Activated naive CD8-positive, alpha-beta T cell treated with anti-CD3 and anti-CD28 coated beads, Interleukin-2, amount 50 U/mL, for 24 hours (primary cell): ENCODE measurements at regions not wholly inside any gene's neighbourhood (a gene's known extent, or its start where the extent isn't known, plus 50 kb on each side); places are given as distances from the start of the nearest gene placed in this dataset.
"Not testable (repeated sequence)": the region's sequence is repeated elsewhere in the genome, so short reads cannot be mapped to it uniquely, and the experiment has no call there.

Experiments
- ATAC-seq: fragments of 150-1000 bp; cut with Tn5 transposase; one replicate; pipeline ENCODE4 v1.10.0; 2021
- DNase-seq: peaks from one replicate; pipeline ENCODE4 v3.0.0; 2021
- H3K27ac Mint-ChIP-seq: one replicate; pipeline ENCODE4 v1.8.0; 2021; ENCODE audit warnings: mild to moderate bottlenecking, mixed read lengths
- H3K27me3 Mint-ChIP-seq: one replicate; pipeline ENCODE4 v1.8.0; 2021; ENCODE audit warnings: mixed read lengths
- H3K36me3 Mint-ChIP-seq: one replicate; pipeline ENCODE4 v1.8.0; 2021; ENCODE audit warnings: low read depth, mixed read lengths
- H3K4me1 Mint-ChIP-seq: one replicate; pipeline ENCODE4 v1.8.0; 2021; ENCODE audit warnings: mixed read lengths
- H3K4me3 Mint-ChIP-seq: one replicate; pipeline ENCODE4 v1.8.0; 2021; ENCODE audit warnings: mild to moderate bottlenecking, moderate library complexity, mixed read lengths
- H3K9me3 Mint-ChIP-seq: one replicate; pipeline ENCODE4 v1.8.0; 2021; ENCODE audit warnings: mixed read lengths

GRCh38 chr9:74122661-74123060 lies 374.5 kb upstream of the RORB start:
- H3K4me3 Mint-ChIP-seq, result no peak overlapping the region

GRCh38 chr9:74125941-74126340 lies 371.2 kb upstream of the RORB start:
- H3K36me3 Mint-ChIP-seq, result no peaks in the 10 kb centered on the region

More at GRCh38 chr9:74122661-74123060, 374.5 kb upstream of the RORB start:
- Mint-ChIP-seq H3K9me3 (peaks cover 12% of the 10 kb centered on the region), H3K27me3 (no peaks in the 10 kb centered on the region), H3K4me1 (no peaks in the 10 kb centered on the region), H3K36me3 (no peaks in the 10 kb centered on the region), H3K27ac (no peak overlapping the region)
- DNase-seq (no peak), ATAC-seq (peak; percentile 36)

DNA sequence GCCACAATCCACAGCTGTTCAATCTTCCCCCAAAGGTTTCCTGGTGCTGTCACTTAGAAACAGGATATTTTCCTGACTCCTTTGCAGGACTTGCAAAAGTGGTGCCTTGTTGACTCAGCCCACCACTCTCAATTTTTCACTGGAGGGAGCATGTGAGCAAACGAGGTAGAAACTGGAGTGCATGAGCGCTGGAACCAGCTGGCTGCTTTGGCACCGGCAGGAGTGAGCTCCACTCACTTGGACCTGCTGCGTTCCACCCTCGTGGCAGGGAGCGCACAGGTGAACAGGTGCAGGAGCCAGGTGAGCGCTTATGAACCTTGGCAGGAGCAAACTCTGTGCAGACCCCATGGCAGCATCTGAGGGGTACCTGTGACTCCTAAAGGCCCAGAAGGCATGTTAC lies 364.1 kb upstream of the RORB start:
- Mint-ChIP-seq H3K9me3 (peaks cover 13% of the 10 kb centered on the region), H3K36me3 (no peaks in the 10 kb centered on the region), H3K27ac (no peak overlapping the region)

More at GRCh38 chr9:74125941-74126340, 371.2 kb upstream of the RORB start:
- Mint-ChIP-seq H3K4me3 (no peak overlapping the region), H3K27ac (no peak overlapping the region), H3K9me3 (peaks cover 13% of the 10 kb centered on the region), H3K27me3 (no peaks in the 10 kb centered on the region), H3K4me1 (no peaks in the 10 kb centered on the region)
- DNase-seq (no peak), ATAC-seq (no peak)

DNA sequence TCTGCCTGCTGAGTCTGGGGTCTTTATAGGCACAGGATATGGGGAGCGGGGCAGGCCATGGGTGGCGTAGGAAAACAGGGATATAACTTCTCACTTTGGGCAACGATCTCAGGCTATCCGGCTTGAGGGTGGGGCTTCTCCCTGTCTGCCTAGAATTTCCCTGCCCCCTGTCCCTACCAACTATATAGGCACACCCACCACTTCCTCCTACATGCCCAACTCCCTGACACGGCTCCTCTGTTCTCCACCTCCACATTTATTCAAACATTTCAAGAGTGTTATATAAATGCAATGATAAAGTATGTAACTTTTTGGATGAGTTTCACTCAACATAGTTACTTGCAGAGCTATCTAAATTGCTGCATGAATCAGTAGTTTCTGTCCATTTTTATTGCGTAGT lies 363.2 kb upstream of the RORB start:
- H3K9me3 Mint-ChIP-seq, result peaks cover 13% of the 10 kb centered on the region
- H3K4me1 Mint-ChIP-seq, result no peaks in the 10 kb centered on the region
- ATAC-seq, result no peak
- no peaks in the 10 kb centered on the region for H3K36me3 Mint-ChIP-seq
- H3K27me3 Mint-ChIP-seq, result no peaks in the 10 kb centered on the region
- no peak overlapping the region for H3K27ac Mint-ChIP-seq
- DNase-seq, result no peak
- no peak overlapping the region for H3K4me3 Mint-ChIP-seq

More for the DNA sequence above, 364.1 kb upstream of the RORB start:
- no peaks in the 10 kb centered on the region for H3K4me1 Mint-ChIP-seq
- no peak overlapping the region for H3K4me3 Mint-ChIP-seq
- no peak for ATAC-seq
- no peak for DNase-seq
- no peaks in the 10 kb centered on the region for H3K27me3 Mint-ChIP-seq

DNA sequence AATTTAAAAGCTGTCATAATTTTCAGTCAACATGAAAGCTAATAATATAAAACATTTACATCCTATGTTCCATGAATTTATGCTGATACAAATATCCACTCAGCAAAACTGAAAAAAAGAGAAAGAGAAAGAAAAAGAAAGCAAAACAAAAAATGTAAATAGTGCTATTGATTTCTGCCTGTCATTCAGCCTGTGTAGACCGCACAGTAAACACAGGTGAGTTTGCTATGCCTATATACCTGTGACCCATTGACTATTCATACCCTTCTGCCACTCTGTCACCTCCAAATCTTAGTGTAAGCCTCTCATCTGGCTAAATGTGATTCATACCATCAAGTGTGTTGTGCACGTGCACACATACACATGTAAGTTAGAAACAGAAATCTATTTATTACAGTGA lies 359.0 kb upstream of the RORB start:
- Mint-ChIP-seq H3K4me3 (no peak overlapping the region), H3K27ac (no peak overlapping the region), H3K36me3 (no peaks in the 10 kb centered on the region), H3K27me3 (no peaks in the 10 kb centered on the region), H3K9me3 (peaks cover 12% of the 10 kb centered on the region), H3K4me1 (no peaks in the 10 kb centered on the region)
- ATAC-seq (no peak), DNase-seq (no peak)

DNA sequence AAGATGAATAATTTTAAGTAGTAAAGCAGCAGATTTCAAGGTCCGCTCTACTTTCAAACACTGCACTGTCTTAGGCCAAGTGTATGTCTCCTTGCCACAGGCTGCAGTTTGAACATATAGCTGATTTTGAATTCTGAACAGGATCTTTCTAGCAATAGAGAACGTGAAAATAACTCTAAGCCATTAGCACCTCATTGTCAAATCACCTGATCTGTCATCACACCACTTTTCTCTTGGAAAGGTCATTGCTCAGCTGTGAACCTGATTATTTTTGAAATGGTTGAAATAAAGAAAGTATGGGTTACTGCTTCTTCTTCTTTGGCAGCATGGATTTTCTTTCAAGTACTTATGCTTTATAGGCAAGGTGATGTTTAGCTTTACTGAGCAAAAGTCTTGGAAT lies 357.0 kb upstream of the RORB start:
- Mint-ChIP-seq H3K27me3 (no peaks in the 10 kb centered on the region), H3K4me1 (no peaks in the 10 kb centered on the region), H3K9me3 (peaks cover 5% of the 10 kb centered on the region), H3K27ac (no peak overlapping the region), H3K4me3 (no peak overlapping the region), H3K36me3 (no peaks in the 10 kb centered on the region)
- DNase-seq (no peak), ATAC-seq (no peak)

- Mint-ChIP-seq H3K4me1 (no peaks in the 10 kb centered on the region), H3K27me3 (no peaks in the 10 kb centered on the region), H3K9me3 (peaks cover 6% of the 10 kb centered on the region), H3K4me3 (no peak overlapping the region), H3K36me3 (no peaks in the 10 kb centered on the region), H3K27ac (no peak overlapping the region)
- DNase-seq, result no peak
- no peak for ATAC-seq
Measured at GRCh38 chr9:74147906-74148305, 349.2 kb upstream of the RORB start.

- no peaks in the 10 kb centered on the region for H3K36me3 Mint-ChIP-seq
- no peak overlapping the region for H3K4me3 Mint-ChIP-seq
- DNase-seq (no peak), ATAC-seq (no peak)
- H3K4me1 Mint-ChIP-seq, result no peaks in the 10 kb centered on the region
- H3K27me3 Mint-ChIP-seq, result no peaks in the 10 kb centered on the region
- H3K9me3 Mint-ChIP-seq, result peaks cover 8% of the 10 kb centered on the region
- no peak overlapping the region for H3K27ac Mint-ChIP-seq
Measured at GRCh38 chr9:74172874-74173273, 324.3 kb upstream of the RORB start.

DNA sequence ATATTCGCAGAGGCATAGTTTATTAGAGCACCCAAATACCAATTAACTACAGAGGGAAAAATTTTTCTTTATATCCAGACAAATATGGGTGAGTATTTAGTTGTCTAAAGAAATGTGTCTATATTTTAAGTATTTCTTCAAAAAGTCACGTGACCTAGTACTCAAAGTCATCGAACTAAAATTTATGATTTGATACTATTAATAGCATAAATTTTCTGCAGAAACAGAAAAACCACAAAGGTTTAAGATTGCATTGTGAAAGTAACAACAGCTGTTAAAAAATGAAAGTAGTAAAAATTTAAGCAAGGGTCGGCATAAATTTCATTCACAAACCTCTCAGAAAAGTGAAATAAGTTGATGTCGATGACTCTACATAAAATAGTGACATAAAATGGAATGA lies 323.9 kb upstream of the RORB start:
- Mint-ChIP-seq H3K27ac (no peak overlapping the region), H3K4me1 (no peaks in the 10 kb centered on the region), H3K9me3 (peaks cover 8% of the 10 kb centered on the region), H3K4me3 (no peak overlapping the region), H3K36me3 (no peaks in the 10 kb centered on the region), H3K27me3 (no peaks in the 10 kb centered on the region)
- no peak for ATAC-seq
- DNase-seq, result no peak

DNA sequence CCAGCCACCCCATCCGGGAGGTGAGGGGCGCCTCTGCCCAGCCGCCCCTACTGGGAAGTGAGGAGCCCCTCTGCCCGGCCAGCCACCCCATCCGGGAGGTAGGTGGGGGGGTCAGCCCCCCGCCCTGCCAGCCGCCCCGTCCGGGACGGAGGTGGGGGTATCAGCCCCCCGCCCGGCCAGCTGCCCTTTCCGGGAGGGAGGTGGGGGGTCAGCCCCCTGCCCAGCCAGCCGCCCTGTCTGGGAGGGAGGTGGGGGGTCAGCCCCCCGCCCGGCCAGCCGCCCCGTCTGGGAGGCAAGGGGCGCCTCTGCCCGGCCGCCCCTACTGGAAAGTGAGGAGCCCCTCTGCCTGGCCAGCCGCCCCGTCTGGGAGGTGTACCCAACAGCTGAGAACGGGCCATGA lies 299.4 kb upstream of the RORB start:
- DNase-seq, H3K4me3 Mint-ChIP-seq, H3K27me3 Mint-ChIP-seq, H3K36me3 Mint-ChIP-seq, H3K4me1 Mint-ChIP-seq, H3K9me3 Mint-ChIP-seq, ATAC-seq, H3K27ac Mint-ChIP-seq: not testable (repeated sequence)

DNA sequence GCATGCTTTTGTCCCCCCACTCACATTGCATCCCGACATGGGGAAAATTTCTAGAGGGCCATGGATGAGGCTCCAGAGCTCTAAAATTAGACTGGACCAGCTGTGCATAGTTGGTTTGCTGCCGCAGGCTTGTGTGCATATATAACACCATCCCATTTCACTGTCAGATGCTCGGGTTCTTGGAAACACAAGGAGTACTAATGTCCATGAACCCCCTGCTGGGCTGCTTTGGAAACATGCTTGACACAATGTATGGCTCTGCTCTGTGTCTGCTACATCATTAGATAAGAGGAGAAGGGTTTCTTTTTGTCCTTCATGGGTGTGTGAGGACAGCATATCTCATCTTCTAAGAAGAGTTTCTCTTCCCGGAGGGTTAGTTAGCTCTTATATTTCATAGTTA lies 292.1 kb upstream of the RORB start:
- Mint-ChIP-seq H3K4me3 (no peak overlapping the region), H3K27me3 (no peaks in the 10 kb centered on the region), H3K9me3 (no peaks in the 10 kb centered on the region), H3K4me1 (no peaks in the 10 kb centered on the region), H3K27ac (no peak overlapping the region), H3K36me3 (no peaks in the 10 kb centered on the region)
- DNase-seq (no peak), ATAC-seq (no peak)

DNA sequence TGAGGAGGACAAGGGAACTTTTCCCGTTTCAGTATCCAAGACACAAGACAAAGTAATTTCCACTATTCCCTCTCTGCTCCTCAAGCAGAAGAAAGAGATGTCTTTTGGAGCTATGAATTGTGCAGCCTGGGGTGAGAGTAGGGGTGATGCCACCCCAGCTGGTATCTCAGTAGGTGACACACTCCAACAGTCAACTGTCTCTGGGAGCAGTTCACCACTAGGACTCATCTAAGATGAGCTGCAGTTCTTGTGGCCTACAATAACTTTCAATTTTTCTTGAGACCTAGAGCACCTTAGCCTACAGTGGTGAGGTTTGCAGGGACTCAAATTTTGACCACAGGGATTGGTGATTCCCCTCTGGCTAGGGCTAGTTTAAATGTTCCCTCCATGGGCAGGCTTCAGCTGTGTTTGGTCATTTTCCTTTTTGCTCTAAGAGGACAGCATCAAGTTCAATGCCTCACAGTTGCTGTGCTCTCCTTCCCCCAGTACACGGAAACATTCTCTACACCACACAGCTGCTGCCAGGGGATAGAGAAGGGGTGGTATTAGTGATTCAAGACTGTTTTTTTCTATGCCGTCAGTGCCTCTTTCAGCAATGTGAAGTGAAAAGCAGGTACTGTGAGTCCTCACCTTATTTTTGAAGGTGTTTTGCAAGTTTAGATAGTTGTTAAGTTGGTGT lies 278.6 kb upstream of the RORB start:
- H3K4me1 Mint-ChIP-seq, result no peaks in the 10 kb centered on the region
- peaks cover 8% of the 10 kb centered on the region for H3K9me3 Mint-ChIP-seq
- no peak overlapping the region for H3K27ac Mint-ChIP-seq
- DNase-seq, result no peak
- no peaks in the 10 kb centered on the region for H3K36me3 Mint-ChIP-seq
- no peak for ATAC-seq
- H3K4me3 Mint-ChIP-seq, result no peak overlapping the region
- no peaks in the 10 kb centered on the region for H3K27me3 Mint-ChIP-seq

DNA sequence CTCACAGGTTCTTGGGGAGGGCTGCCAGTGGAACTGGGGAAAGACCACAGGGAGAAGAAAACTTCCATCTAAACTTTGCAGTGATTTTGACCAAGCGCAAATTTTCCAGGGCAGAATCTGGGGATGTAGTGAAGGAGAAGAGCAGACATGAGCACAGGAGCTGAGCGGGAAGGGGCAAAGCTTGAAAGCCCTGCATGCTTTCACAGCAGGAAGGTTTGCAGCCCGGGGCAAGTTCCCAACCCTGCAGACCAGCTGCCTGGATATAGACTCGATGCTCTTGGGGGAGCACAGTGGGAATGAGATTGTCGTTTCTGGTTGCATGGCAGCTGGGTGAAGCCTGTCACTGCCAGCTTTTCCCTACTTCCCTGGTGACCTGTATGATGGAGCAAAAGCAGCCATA lies 276.8 kb upstream of the RORB start:
- H3K9me3 Mint-ChIP-seq, result peaks cover 9% of the 10 kb centered on the region
- no peak for ATAC-seq
- no peaks in the 10 kb centered on the region for H3K36me3 Mint-ChIP-seq
- H3K27me3 Mint-ChIP-seq, result no peaks in the 10 kb centered on the region
- H3K27ac Mint-ChIP-seq, result no peak overlapping the region
- no peak for DNase-seq
- no peak overlapping the region for H3K4me3 Mint-ChIP-seq
- no peaks in the 10 kb centered on the region for H3K4me1 Mint-ChIP-seq

DNA sequence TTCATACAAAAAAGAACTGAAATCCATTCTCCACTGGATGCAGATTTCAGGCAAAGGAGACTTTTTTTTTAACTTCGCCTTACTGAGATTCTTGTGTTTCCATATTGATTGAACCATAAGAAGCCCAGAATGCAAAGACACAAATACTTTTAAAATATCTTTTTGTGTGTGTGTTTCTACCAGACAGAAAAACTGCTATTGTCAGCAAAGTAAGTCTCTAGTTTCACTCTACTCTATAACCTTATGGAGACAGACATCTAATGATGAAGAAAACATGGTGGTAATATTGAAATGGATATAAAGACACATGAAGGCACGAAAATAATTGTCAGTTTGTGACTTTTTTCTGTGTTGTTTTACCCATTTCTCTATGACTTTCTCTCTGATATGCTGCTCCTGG lies 260.3 kb upstream of the RORB start:
- Mint-ChIP-seq H3K9me3 (peaks cover 20% of the 10 kb centered on the region), H3K36me3 (no peaks in the 10 kb centered on the region), H3K4me1 (no peaks in the 10 kb centered on the region), H3K4me3 (no peak overlapping the region), H3K27me3 (no peaks in the 10 kb centered on the region), H3K27ac (no peak overlapping the region)
- no peak for DNase-seq
- ATAC-seq, result no peak

- no peaks in the 10 kb centered on the region for H3K27me3 Mint-ChIP-seq
- no peaks in the 10 kb centered on the region for H3K4me1 Mint-ChIP-seq
- no peaks in the 10 kb centered on the region for H3K36me3 Mint-ChIP-seq
- no peak overlapping the region for H3K27ac Mint-ChIP-seq
- ATAC-seq (no peak), DNase-seq (no peak)
- peaks cover 18% of the 10 kb centered on the region for H3K9me3 Mint-ChIP-seq
- no peak overlapping the region for H3K4me3 Mint-ChIP-seq
Measured at GRCh38 chr9:74245866-74246497, 251.2 kb upstream of the RORB start.
